OCI-LY7 (cell line): ENCODE measurements at regions not wholly inside any gene's neighbourhood (a gene's known extent, or its start where the extent isn't known, plus 50 kb on each side); places are given as distances from the start of the nearest gene placed in this dataset.

Source experiments
- BruUV-seq: library from RNA; stranded (reverse); fragments of 400-500 nt; replicated peaks from 2 replicates; lab custom pipeline; 2021; lab: Mats Ljungman, UMichigan
- CTCF ChIA-PET: fragments of 300-600 bp; sonication (Branson Sonifier 250); formaldehyde crosslinking; loops from one replicate; lab custom pipeline; 2022; ENCODE audit warnings: antibody characterized with exemption; ENCODE audit not compliant: unreplicated experiment; lab: Charles Lee
- POLR2A ChIA-PET: fragments of 300-600 bp; sonication (Branson Sonifier 250); formaldehyde crosslinking; loops from one replicate; lab custom pipeline; 2022; ENCODE audit warnings: antibody characterized with exemption; lab: Charles Lee
- DNase-seq: peaks from one replicate; pipeline ENCODE4 v3.0.0-alpha.2; 2015; ENCODE audit warnings: low spot score
- H2AFZ ChIP-seq: fragments of 200-600 bp; sonication (generic), shearing (Covaris generic); 2 replicates; pipeline ENCODE4 v1.6.1; 2014; ENCODE audit warnings: mild to moderate bottlenecking, antibody characterized with exemption, low read length, moderate library complexity
- H3K27ac ChIP-seq: fragments of 200-600 bp; sonication (generic); 2 replicates; pipeline ENCODE4 v1.5.1; 2014; ENCODE audit warnings: mixed run types, low read depth, mild to moderate bottlenecking, moderate library complexity, low read length, inconsistent platforms; ENCODE audit not compliant: poor library complexity, severe bottlenecking
- H3K36me3 ChIP-seq: fragments of 200-600 bp; sonication (generic); 2 replicates; pipeline ENCODE4 v1.6.1; 2014; ENCODE audit warnings: mild to moderate bottlenecking, antibody characterized with exemption, low read length, moderate library complexity, mixed read lengths; ENCODE audit not compliant: insufficient read depth
- H3K4me1 ChIP-seq: fragments of 200-600 bp; sonication (generic); 2 replicates; pipeline ENCODE4 v1.5.1; 2014; ENCODE audit warnings: mild to moderate bottlenecking, low read length; ENCODE audit not compliant: insufficient read depth, poor library complexity, severe bottlenecking
- H3K4me2 ChIP-seq: fragments of 200-600 bp; sonication (generic); 2 replicates; pipeline ENCODE4 v1.6.1; 2014; ENCODE audit warnings: mild to moderate bottlenecking, low read length
- H3K4me3 ChIP-seq: fragments of 200-600 bp; sonication (generic); 2 replicates; pipeline ENCODE4 v1.5.1; 2014; ENCODE audit warnings: mild to moderate bottlenecking, low read depth, low read length; ENCODE audit not compliant: poor library complexity, severe bottlenecking
- H3K79me2 ChIP-seq: fragments of 200-600 bp; sonication (generic); 2 replicates; pipeline ENCODE4 v1.6.1; 2016; ENCODE audit warnings: low read depth, mild to moderate bottlenecking, low read length, moderate library complexity, mixed read lengths; ENCODE audit not compliant: insufficient read depth
- H3K9me2 ChIP-seq: fragments of 200-600 bp; sonication (generic); 2 replicates; pipeline ENCODE4 v1.6.1; 2016; ENCODE audit warnings: mild to moderate bottlenecking, low read length, mixed read lengths; ENCODE audit not compliant: insufficient read depth
- H3K9me3 ChIP-seq: fragments of 200-600 bp; sonication (generic); 2 replicates; pipeline ENCODE4 v1.6.1; 2014; ENCODE audit warnings: mild to moderate bottlenecking, mixed run types, low read length, mixed read lengths
- H4K20me1 ChIP-seq: fragments of 200-600 bp; sonication (generic); 2 replicates; pipeline ENCODE4 v1.6.1; 2014; ENCODE audit warnings: mild to moderate bottlenecking, antibody characterized with exemption, low read length, moderate library complexity, mixed read lengths; ENCODE audit not compliant: insufficient read depth
- CTCF ChIP-seq: fragments of 200-600 bp; sonication (generic); conservative IDR thresholded peaks from 2 replicates; pipeline ENCODE4 v1.5.1; 2014; ENCODE audit warnings: mild to moderate bottlenecking, antibody characterized with exemption, low read length, moderate library complexity, mixed read lengths
- EZH2phosphoT487 ChIP-seq: fragments of 200-600 bp; sonication (generic); IDR thresholded peaks from 2 replicates; pipeline ENCODE4 v1.6.1; 2018; ENCODE audit warnings: low read depth, borderline replicate concordance, mild to moderate bottlenecking, mixed run types, antibody characterized with exemption, low read length, moderate library complexity, mixed read lengths
- intact Hi-C: fragments of 100-400 bp; cut with micrococcal nuclease; formaldehyde crosslinking; loops from one replicate; pipeline ENCODE4 v1.10.0; 2022; ENCODE audit not compliant: unreplicated experiment

- Histone ChIP-seq H3K9me2 (no peaks in the 10 kb centered on the region), H2AFZ (no peak overlapping the region), H3K36me3 (no peaks in the 10 kb centered on the region), H3K4me2 (no peak overlapping the region), H3K9me3 (no peaks in the 10 kb centered on the region), H3K27ac (no peak overlapping the region), H3K79me2 (no peaks in the 10 kb centered on the region), H3K4me1 (no peaks in the 10 kb centered on the region), H3K4me3 (no peak overlapping the region), H4K20me1 (no peaks in the 10 kb centered on the region)
- TF ChIP-seq CTCF (no peak), EZH2phosphoT487 (no peak)
- BruUV-seq, result no TSS peak
- no peak for DNase-seq
- POLR2A ChIA-PET, result no interaction called here
- intact Hi-C loops, result no loop called here
- CTCF ChIA-PET, result no interaction called here
Observed at GRCh38 chr3:30122359-30122758, 484.0 kb upstream of the TGFBR2 start.

GRCh38 chr3:30123224-30123623 lies 483.2 kb upstream of the TGFBR2 start:
- no peak overlapping the region for H3K4me3 ChIP-seq
- no peaks in the 10 kb centered on the region for H3K9me2 ChIP-seq
- DNase-seq, result no peak
- H3K79me2 ChIP-seq, result no peaks in the 10 kb centered on the region
- no peaks in the 10 kb centered on the region for H3K4me1 ChIP-seq
- H3K9me3 ChIP-seq, result no peaks in the 10 kb centered on the region
- H3K4me2 ChIP-seq, result no peak overlapping the region
- H4K20me1 ChIP-seq, result no peaks in the 10 kb centered on the region
- CTCF ChIA-PET, result no interaction called here
- intact Hi-C loops, result no loop called here
- no peak for TF ChIP-seq CTCF
- TF ChIP-seq EZH2phosphoT487, result no peak
- H3K36me3 ChIP-seq, result no peaks in the 10 kb centered on the region
- no peak overlapping the region for H2AFZ ChIP-seq
- BruUV-seq, result no TSS peak
- no peak overlapping the region for H3K27ac ChIP-seq
- POLR2A ChIA-PET, result interaction anchor here (0.6 kb wide), 1 partner anchor 82 kb away, joined by 3 read pairs; no protein-coding TSS in a partner anchor

- Histone ChIP-seq H3K9me3 (no peaks in the 10 kb centered on the region), H4K20me1 (no peaks in the 10 kb centered on the region), H3K36me3 (no peaks in the 10 kb centered on the region), H3K9me2 (no peaks in the 10 kb centered on the region), H3K4me2 (no peak overlapping the region), H3K79me2 (no peaks in the 10 kb centered on the region), H3K4me3 (no peak overlapping the region), H2AFZ (no peak overlapping the region), H3K4me1 (no peaks in the 10 kb centered on the region), H3K27ac (no peak overlapping the region)
- no TSS peak for BruUV-seq
- no peak for DNase-seq
- ChIA-PET POLR2A (interaction anchor here (0.6 kb wide), 1 partner anchor 81 kb away, joined by 3 read pairs; no protein-coding TSS in a partner anchor), CTCF (no interaction called here)
- TF ChIP-seq CTCF (no peak), EZH2phosphoT487 (no peak)
- intact Hi-C loops, result no loop called here
Observed at GRCh38 chr3:30123755-30124154, 482.6 kb upstream of the TGFBR2 start.
